ENCODE measurements at regions not wholly inside any gene's neighbourhood (a gene's known extent, or its start where the extent isn't known, plus 50 kb on each side); places are given as distances from the start of the nearest gene placed in this dataset.
"Not testable (repeated sequence)": the region's sequence is repeated elsewhere in the genome, so short reads cannot be mapped to it uniquely, and the experiment has no call there.

DNA sequence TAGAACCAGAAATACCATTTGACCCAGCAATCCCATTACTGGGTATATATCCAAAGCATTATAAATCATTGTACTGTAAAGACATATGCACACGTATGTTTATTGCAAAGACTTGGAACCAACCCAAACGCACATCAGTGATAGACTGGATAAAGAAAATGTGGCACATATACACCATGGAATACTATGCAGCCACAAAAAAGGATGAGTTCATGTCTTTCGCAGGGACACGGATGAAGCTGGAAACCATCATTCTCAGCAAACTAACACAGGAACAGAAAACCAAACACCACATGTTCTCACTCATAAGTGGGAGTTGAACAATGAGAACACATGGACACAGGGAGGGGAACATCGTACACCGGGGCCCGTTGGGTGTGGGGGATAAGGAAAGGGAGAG is 242.2 kb downstream of the ACTR3 start:
- not testable (repeated sequence) for H3K36me3 ChIP-seq (ENCODE audit: control insufficient read depth, insufficient read depth, low read length); H3K27ac ChIP-seq (ENCODE audit: low read depth, low read length, severe bottlenecking); H3K4me3 ChIP-seq (ENCODE audit: extremely low read depth, insufficient read depth, low read length, poor library complexity, severe bottlenecking); H3K4me1 ChIP-seq (ENCODE audit: control insufficient read depth, insufficient read depth, low read length, poor library complexity, severe bottlenecking); H3K9me3 ChIP-seq (ENCODE audit: control insufficient read depth, low read length)
- 97 to 98% methylated on average over 3 to 5 of the region's 7 CpGs for WGBS, 2 experiments (ENCODE audit: insufficient coverage in 2 of 2)

GRCh38 chr2:114134146-114134545 is 244.3 kb downstream of the ACTR3 start:
- Histone ChIP-seq H3K4me1 (ENCODE audit: control insufficient read depth, insufficient read depth, low read length, poor library complexity, severe bottlenecking) (no peaks in the 10 kb centered on the region), H3K27ac (ENCODE audit: low read depth, low read length, severe bottlenecking) (no peak overlapping the region), H3K4me3 (ENCODE audit: extremely low read depth, insufficient read depth, low read length, poor library complexity, severe bottlenecking) (no peak overlapping the region), H3K9me3 (ENCODE audit: control insufficient read depth, low read length) (no peaks in the 10 kb centered on the region), H3K36me3 (ENCODE audit: control insufficient read depth, insufficient read depth, low read length) (no peaks in the 10 kb centered on the region)
- 50 to 88% methylated on average over 1 of the region's 2 CpGs for WGBS, 2 experiments (ENCODE audit: insufficient coverage in 2 of 2)

GRCh38 chr2:114139542-114139941 is 249.7 kb downstream of the ACTR3 start:
- H3K9me3 ChIP-seq (ENCODE audit: control insufficient read depth, low read length): no peaks in the 10 kb centered on the region
- H3K27ac ChIP-seq (ENCODE audit: low read depth, low read length, severe bottlenecking): no peak overlapping the region
- no CpG with 5 or more reads among the region's 5 CpGs for WGBS, 2 experiments (ENCODE audit: insufficient coverage in 2 of 2)
- H3K4me1 ChIP-seq (ENCODE audit: control insufficient read depth, insufficient read depth, low read length, poor library complexity, severe bottlenecking): no peaks in the 10 kb centered on the region
- no peaks in the 10 kb centered on the region for H3K36me3 ChIP-seq (ENCODE audit: control insufficient read depth, insufficient read depth, low read length)
- H3K4me3 ChIP-seq (ENCODE audit: extremely low read depth, insufficient read depth, low read length, poor library complexity, severe bottlenecking): no peak overlapping the region

GRCh38 chr2:114156366-114157056 is 266.6 kb downstream of the ACTR3 start:
- H3K4me3 ChIP-seq (ENCODE audit: extremely low read depth, insufficient read depth, low read length, poor library complexity, severe bottlenecking): no peak overlapping the region
- H3K4me1 ChIP-seq (ENCODE audit: control insufficient read depth, insufficient read depth, low read length, poor library complexity, severe bottlenecking): no peaks in the 10 kb centered on the region
- 93 to 100% methylated on average over 2 to 4 of the region's 6 CpGs for WGBS, 2 experiments (ENCODE audit: insufficient coverage in 2 of 2)
- no peaks in the 10 kb centered on the region for H3K9me3 ChIP-seq (ENCODE audit: control insufficient read depth, low read length)
- H3K36me3 ChIP-seq (ENCODE audit: control insufficient read depth, insufficient read depth, low read length): no peaks in the 10 kb centered on the region
- H3K27ac ChIP-seq (ENCODE audit: low read depth, low read length, severe bottlenecking): peak overlapping the region; percentile 16

GRCh38 chr2:114157057-114157385 is 267.1 kb downstream of the ACTR3 start:
- no peaks in the 10 kb centered on the region for H3K9me3 ChIP-seq (ENCODE audit: control insufficient read depth, low read length)
- no peaks in the 10 kb centered on the region for H3K4me1 ChIP-seq (ENCODE audit: control insufficient read depth, insufficient read depth, low read length, poor library complexity, severe bottlenecking)
- H3K4me3 ChIP-seq (ENCODE audit: extremely low read depth, insufficient read depth, low read length, poor library complexity, severe bottlenecking): no peak overlapping the region
- H3K36me3 ChIP-seq (ENCODE audit: control insufficient read depth, insufficient read depth, low read length): no peaks in the 10 kb centered on the region
- WGBS, 2 experiments (ENCODE audit: insufficient coverage in 2 of 2): 93% methylated on average over 2 of the region's 3 CpGs; no CpG with 5 or more reads in 1 of the 2 experiments
- no peak overlapping the region for H3K27ac ChIP-seq (ENCODE audit: low read depth, low read length, severe bottlenecking)

DNA sequence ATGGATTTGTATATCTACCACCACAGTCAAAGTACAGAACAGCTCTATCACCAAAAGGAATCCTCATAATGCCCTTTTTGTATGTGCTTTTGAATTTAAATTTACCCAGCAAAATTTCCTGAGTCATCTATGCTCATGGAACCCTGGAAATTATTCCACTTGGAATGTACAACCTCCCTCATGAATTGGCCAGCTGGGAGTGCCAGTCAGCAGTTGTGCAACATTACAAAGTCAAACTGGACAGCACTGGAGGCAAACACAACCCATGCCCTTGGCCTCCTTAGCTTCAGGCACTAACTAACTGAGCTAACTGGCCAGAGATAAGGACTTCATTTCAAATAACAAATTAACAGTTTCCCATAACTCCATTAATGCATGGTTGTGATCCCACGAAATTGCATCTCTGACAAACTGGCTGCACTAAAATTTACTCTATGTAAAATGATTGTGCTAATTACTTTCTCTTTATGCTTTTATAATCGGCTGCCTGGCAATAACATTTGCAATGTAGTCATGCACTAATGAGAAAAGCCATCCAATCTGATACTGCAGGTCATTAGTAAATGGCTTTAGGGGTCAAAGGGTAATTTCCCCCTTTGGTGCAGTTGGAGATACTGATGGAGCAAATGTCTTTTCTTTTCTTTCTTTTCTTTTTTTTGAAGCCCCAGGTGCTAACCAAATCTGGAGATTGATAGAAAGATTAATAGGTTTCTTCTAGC is 270.5 kb downstream of the ACTR3 start:
- no CpG with 5 or more reads among the region's 2 CpGs for WGBS, 2 experiments (ENCODE audit: insufficient coverage in 2 of 2)
- Histone ChIP-seq H3K9me3 (ENCODE audit: control insufficient read depth, low read length) (no peaks in the 10 kb centered on the region), H3K36me3 (ENCODE audit: control insufficient read depth, insufficient read depth, low read length) (no peaks in the 10 kb centered on the region)

GRCh38 chr2:114161371-114161770 is 271.5 kb downstream of the ACTR3 start:
- Histone ChIP-seq H3K9me3 (ENCODE audit: control insufficient read depth, low read length) (no peaks in the 10 kb centered on the region), H3K4me1 (ENCODE audit: control insufficient read depth, insufficient read depth, low read length, poor library complexity, severe bottlenecking) (no peaks in the 10 kb centered on the region), H3K4me3 (ENCODE audit: extremely low read depth, insufficient read depth, low read length, poor library complexity, severe bottlenecking) (no peak overlapping the region), H3K27ac (ENCODE audit: low read depth, low read length, severe bottlenecking) (no peak overlapping the region), H3K36me3 (ENCODE audit: control insufficient read depth, insufficient read depth, low read length) (no peaks in the 10 kb centered on the region)
- no CpG with 5 or more reads among the region's 4 CpGs for WGBS, 2 experiments (ENCODE audit: insufficient coverage in 2 of 2)

More for the DNA sequence above, 270.5 kb downstream of the ACTR3 start:
- Histone ChIP-seq H3K4me3 (ENCODE audit: extremely low read depth, insufficient read depth, low read length, poor library complexity, severe bottlenecking) (no peak overlapping the region), H3K4me1 (ENCODE audit: control insufficient read depth, insufficient read depth, low read length, poor library complexity, severe bottlenecking) (no peaks in the 10 kb centered on the region), H3K27ac (ENCODE audit: low read depth, low read length, severe bottlenecking) (no peak overlapping the region)

DNA sequence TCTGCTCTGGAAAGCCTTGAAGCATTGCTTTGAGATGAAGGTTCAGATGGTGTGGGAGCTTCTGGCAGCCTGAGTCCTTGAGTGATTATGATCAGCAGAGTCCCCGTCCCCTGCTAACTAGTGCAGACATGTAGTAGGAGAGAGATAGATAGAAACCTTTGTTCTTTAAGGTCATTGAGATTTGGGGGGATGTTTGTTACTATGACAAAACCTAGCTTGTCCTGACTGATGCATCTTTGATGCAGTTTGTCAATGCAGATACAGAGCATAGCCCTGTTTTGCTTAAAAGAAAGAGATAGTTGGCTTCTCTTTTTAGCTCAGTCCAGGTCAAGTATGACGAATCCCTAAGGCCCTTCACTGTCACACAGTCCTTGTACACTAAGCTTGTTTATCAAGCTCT is 274.6 kb upstream of the DPP10 start:
- Histone ChIP-seq H3K4me1 (ENCODE audit: control insufficient read depth, insufficient read depth, low read length, poor library complexity, severe bottlenecking) (no peaks in the 10 kb centered on the region), H3K27ac (ENCODE audit: low read depth, low read length, severe bottlenecking) (no peak overlapping the region), H3K36me3 (ENCODE audit: control insufficient read depth, insufficient read depth, low read length) (no peaks in the 10 kb centered on the region), H3K9me3 (ENCODE audit: control insufficient read depth, low read length) (no peaks in the 10 kb centered on the region), H3K4me3 (ENCODE audit: extremely low read depth, insufficient read depth, low read length, poor library complexity, severe bottlenecking) (no peak overlapping the region)
- 57 to 67% methylated on average over 1 of the region's 2 CpGs for WGBS, 2 experiments (ENCODE audit: insufficient coverage in 2 of 2)

DNA sequence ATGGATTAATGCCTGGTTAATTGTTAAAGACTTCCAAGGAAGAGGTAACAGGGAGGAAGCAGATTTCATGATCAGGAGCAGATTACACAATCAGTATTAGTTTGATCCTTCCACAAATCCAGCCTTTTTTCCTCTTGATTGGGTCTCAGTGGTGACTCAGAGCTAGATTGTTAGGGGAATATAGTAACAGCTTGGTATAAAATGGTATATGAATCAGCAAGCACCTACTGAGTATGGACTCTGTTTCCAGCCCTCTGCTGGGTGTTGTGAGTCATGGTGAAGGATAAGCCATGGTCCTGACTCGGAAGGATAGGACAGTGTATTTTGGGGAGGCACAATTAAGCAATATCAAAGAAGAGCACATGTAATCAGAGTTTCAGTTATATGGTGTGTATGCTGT is 272.4 kb upstream of the DPP10 start:
- WGBS, 2 experiments (ENCODE audit: insufficient coverage in 2 of 2): 100% methylated on average over 1 of the region's 1 CpG; no CpG with 5 or more reads in 1 of the 2 experiments
- H3K9me3 ChIP-seq (ENCODE audit: control insufficient read depth, low read length): no peaks in the 10 kb centered on the region
- no peaks in the 10 kb centered on the region for H3K36me3 ChIP-seq (ENCODE audit: control insufficient read depth, insufficient read depth, low read length)
- H3K4me3 ChIP-seq (ENCODE audit: extremely low read depth, insufficient read depth, low read length, poor library complexity, severe bottlenecking): no peak overlapping the region
- no peak overlapping the region for H3K27ac ChIP-seq (ENCODE audit: low read depth, low read length, severe bottlenecking)
- no peaks in the 10 kb centered on the region for H3K4me1 ChIP-seq (ENCODE audit: control insufficient read depth, insufficient read depth, low read length, poor library complexity, severe bottlenecking)

DNA sequence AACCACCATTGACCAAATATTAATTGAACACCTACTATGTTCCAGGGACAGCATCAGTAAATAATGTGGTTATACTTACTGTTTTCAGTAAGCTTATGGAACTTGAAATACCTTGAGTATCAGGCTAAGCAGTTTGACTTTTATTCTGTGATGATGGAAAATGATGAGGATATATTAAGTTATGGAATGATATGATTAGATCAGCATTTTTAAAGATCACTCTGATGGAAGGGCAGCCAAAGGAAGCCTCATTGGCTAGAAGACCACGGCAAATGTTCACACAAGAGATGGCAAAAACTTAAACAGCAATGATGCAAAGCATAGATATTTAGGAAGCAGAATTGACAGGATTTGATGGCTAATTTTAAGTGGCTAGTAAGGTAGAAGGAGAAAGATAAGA is 266.9 kb upstream of the DPP10 start:
- Histone ChIP-seq H3K9me3 (ENCODE audit: control insufficient read depth, low read length) (no peaks in the 10 kb centered on the region), H3K27ac (ENCODE audit: low read depth, low read length, severe bottlenecking) (no peak overlapping the region), H3K4me1 (ENCODE audit: control insufficient read depth, insufficient read depth, low read length, poor library complexity, severe bottlenecking) (no peaks in the 10 kb centered on the region), H3K4me3 (ENCODE audit: extremely low read depth, insufficient read depth, low read length, poor library complexity, severe bottlenecking) (no peak overlapping the region), H3K36me3 (ENCODE audit: control insufficient read depth, insufficient read depth, low read length) (no peaks in the 10 kb centered on the region)
- 89 to 100% methylated on average over 1 of the region's 1 CpG for WGBS, 2 experiments (ENCODE audit: insufficient coverage in 2 of 2)

DNA sequence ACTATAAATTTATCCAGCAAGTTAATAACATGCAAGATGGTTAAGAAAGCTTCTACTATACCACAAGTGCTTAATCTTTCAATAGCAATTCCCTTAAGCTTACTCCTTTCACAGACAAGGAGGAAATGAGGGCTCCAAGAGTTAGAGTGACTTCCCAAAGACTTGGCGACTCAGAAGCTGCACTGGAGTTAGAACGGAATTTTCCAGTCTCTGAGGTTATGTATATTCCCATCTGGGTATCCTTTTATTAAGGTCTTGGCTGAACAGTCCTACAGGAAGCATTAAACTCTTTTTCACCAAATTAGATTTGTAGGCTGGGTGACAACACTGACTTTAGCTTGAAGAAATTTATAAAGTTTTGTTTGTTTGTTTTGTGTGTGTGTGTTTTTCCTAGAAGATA is 256.9 kb upstream of the DPP10 start:
- no peak overlapping the region for H3K27ac ChIP-seq (ENCODE audit: low read depth, low read length, severe bottlenecking)
- no peak overlapping the region for H3K4me3 ChIP-seq (ENCODE audit: extremely low read depth, insufficient read depth, low read length, poor library complexity, severe bottlenecking)
- H3K4me1 ChIP-seq (ENCODE audit: control insufficient read depth, insufficient read depth, low read length, poor library complexity, severe bottlenecking): peaks cover 4% of the 10 kb centered on the region
- WGBS, 2 experiments (ENCODE audit: insufficient coverage in 2 of 2): 83 to 100% methylated on average over 2 of the region's 2 CpGs
- H3K36me3 ChIP-seq (ENCODE audit: control insufficient read depth, insufficient read depth, low read length): no peaks in the 10 kb centered on the region
- no peaks in the 10 kb centered on the region for H3K9me3 ChIP-seq (ENCODE audit: control insufficient read depth, low read length)
